Left lung (tissue), 4 donors: ENCODE measurements at regions not wholly inside any gene's neighbourhood (a gene's known extent, or its start where the extent isn't known, plus 50 kb on each side); places are given as distances from the start of the nearest gene placed in this dataset.

Experiments used
- ATAC-seq: fragments of 200-7000 bp; cut with Tn5 transposase; one replicate; pipeline ENCODE4 v1.9.1; 2020; ENCODE audit warnings: moderate library complexity
- DNase-seq, 4 donors: peaks; one replicate each; pipeline ENCODE4 v3.0.0-alpha.2; 2013 to 2020
- H3K27ac ChIP-seq, 2 donors: fragments of 200-600 bp; sonication (generic) in 1 of 2; one replicate each; pipeline versions ENCODE4 v1.5.0 to v1.8.0; 2020 to 2021
- H3K27me3 ChIP-seq, 2 donors: fragments of 200-600 bp; sonication (generic) in 1 of 2; one replicate each; pipeline versions ENCODE4 v1.5.0 to v1.8.0; 2020 to 2021
- H3K36me3 ChIP-seq, 2 donors: fragments of 200-600 bp; sonication (generic) in 1 of 2; one replicate each; pipeline versions ENCODE4 v1.5.0 to v1.8.0; 2020 to 2021
- H3K4me1 ChIP-seq, 2 donors: fragments of 200-600 bp; one replicate each; pipeline ENCODE4 v1.8.0; 2021
- H3K4me3 ChIP-seq, 2 donors: fragments of 200-600 bp; sonication (generic) in 1 of 2; one replicate each; pipeline versions ENCODE4 v1.5.0 to v1.8.0; 2020 to 2021; ENCODE audit warnings: mild to moderate bottlenecking in 1 of 2
- H3K9me3 ChIP-seq, 2 donors: fragments of 200-600 bp; sonication (generic) in 1 of 2; one replicate each; pipeline versions ENCODE4 v1.5.0 to v1.8.0; 2020 to 2021
- intact Hi-C, 2 donors: fragments of 100-400 bp; cut with DNase I; formaldehyde crosslinking; loops; one replicate each; pipeline versions ENCODE4 v1.11.2 to v1.14.2; 2022
- TF ChIP-seq, protein P1 (sequence below), 2 donors: fragments of 200-600 bp; sonication (generic) in 1 of 2; IDR thresholded peaks; one replicate each; pipeline versions ENCODE4 v1.5.0 to v1.8.0; 2021; ENCODE audit warnings: antibody characterized with exemption in 2 of 2
- donor health status: DM: no; HTN: yes; CAD: no.
- donor health status: DM: no; HTN: no; CAD: no.

DNA sequence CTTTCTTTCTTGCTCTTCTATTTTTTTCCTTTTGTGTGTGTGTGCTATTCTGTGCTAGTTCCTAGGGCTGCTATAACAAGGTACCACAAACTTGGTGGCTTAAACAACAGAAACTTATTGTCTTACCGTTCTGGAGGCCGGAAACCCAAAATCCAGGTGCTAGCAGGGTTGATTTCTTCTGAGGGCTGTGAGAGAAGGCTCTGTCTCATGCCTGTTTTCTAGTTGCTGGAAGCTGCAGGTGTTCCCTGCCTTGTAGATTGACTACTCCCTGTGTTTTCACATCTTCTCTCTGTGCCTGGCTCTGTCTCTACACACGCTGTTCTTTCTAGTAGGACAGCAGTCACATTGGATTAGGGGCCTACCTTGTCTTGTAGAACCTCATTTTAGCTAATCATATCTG, 150.9 kb upstream of the DSCAM start:
- no peaks in the 10 kb centered on the region for H3K4me1 ChIP-seq
- intact Hi-C loops, result no loop called here

DNA sequence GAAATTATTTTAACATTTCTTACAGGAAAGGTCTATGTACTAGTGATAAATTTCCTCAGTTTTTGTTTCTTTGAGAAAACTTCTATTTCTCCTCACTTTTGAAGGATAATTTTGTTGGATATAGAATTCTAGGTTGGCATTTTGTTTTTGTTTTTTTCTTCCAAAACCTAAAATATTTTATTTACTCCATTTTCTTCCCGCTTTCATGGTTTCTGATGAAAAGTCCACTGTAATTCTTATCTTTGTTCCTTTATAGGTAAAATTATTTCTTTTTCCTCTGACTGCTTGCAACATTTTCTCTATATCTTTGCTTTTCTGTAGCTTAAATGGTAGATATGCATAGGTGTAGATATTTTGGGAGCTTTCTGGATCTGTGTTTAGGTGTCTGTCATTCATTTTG, 153.9 kb upstream of the DSCAM start:
- Histone ChIP-seq H3K9me3 (peaks cover 0 to 29% of the 10 kb centered on the region in 2 donors), H3K27me3 (no peaks in the 10 kb centered on the region), H3K27ac (no peak overlapping the region), H3K4me3 (no peak overlapping the region), H3K4me1 (no peaks in the 10 kb centered on the region), H3K36me3 (no peaks in the 10 kb centered on the region)
- no peak for ATAC-seq
- DNase-seq, result no peak
- intact Hi-C loops, result no loop called here
- TF ChIP-seq, protein P1, sequence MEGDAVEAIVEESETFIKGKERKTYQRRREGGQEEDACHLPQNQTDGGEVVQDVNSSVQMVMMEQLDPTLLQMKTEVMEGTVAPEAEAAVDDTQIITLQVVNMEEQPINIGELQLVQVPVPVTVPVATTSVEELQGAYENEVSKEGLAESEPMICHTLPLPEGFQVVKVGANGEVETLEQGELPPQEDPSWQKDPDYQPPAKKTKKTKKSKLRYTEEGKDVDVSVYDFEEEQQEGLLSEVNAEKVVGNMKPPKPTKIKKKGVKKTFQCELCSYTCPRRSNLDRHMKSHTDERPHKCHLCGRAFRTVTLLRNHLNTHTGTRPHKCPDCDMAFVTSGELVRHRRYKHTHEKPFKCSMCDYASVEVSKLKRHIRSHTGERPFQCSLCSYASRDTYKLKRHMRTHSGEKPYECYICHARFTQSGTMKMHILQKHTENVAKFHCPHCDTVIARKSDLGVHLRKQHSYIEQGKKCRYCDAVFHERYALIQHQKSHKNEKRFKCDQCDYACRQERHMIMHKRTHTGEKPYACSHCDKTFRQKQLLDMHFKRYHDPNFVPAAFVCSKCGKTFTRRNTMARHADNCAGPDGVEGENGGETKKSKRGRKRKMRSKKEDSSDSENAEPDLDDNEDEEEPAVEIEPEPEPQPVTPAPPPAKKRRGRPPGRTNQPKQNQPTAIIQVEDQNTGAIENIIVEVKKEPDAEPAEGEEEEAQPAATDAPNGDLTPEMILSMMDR (IDR thresholded peaks at IDR 0.05), result no peak

More for the DNA sequence above, 150.9 kb upstream of the DSCAM start:
- Histone ChIP-seq H3K27ac (no peak overlapping the region), H3K4me3 (no peak overlapping the region), H3K9me3 (peaks cover 0 to 27% of the 10 kb centered on the region in 2 donors), H3K36me3 (no peaks in the 10 kb centered on the region), H3K27me3 (no peaks in the 10 kb centered on the region)
- TF ChIP-seq, protein P1 (IDR thresholded peaks at IDR 0.05), result no peak
- no peak for DNase-seq
- no peak for ATAC-seq

DNA sequence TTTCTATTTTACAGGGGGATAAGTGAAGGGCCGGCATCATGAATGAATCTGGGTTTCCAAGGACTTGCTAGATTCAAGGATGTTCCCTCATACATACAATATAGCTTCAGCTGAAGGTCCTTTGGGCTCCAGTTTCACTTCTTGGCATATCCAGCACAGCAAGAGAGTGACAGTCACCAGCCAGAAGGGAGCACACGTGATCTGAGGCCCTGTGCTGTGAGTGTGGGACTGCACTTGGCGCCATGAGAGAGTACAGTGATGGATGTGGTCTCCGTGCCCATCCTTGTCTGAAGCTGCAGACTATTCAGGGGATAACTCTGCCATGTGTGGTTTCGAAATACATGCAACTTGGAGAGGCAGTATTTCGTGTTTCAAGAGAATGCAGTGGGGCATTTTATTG, 159.7 kb upstream of the DSCAM start:
- no peaks in the 10 kb centered on the region for H3K36me3 ChIP-seq
- peaks cover 0 to 9% of the 10 kb centered on the region in 2 donors for H3K27me3 ChIP-seq
- H3K4me3 ChIP-seq, result no peak overlapping the region
- ATAC-seq, result no peak
- no peak for DNase-seq
- TF ChIP-seq, protein P1 (IDR thresholded peaks at IDR 0.05), result no peak
- H3K9me3 ChIP-seq, result peaks cover 0 to 2% of the 10 kb centered on the region in 2 donors
- no peak overlapping the region for H3K27ac ChIP-seq
- no peaks in the 10 kb centered on the region for H3K4me1 ChIP-seq
- intact Hi-C loops, result no loop called here

DNA sequence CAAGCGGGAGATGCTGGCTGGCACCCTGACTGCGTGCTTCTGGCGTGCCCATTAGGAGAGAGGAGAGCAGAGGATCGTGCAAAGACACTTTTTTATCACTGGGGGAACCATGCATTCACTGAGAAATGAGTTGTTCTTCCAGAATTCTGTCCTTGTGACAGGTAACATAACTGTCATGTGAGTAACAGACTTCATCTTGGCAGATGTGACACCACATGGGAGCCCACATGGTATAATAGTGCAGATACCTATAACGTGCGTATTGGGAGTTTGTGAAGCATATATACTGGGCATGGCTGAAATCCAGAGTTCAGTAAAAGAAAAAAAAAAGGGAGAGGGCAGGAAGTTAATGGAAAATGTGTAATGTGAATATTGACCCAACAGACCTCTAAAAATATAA, 159.6 kb upstream of the BACE2 start:
- H3K27ac ChIP-seq, result no peak overlapping the region
- intact Hi-C loops, result no loop called here

DNA sequence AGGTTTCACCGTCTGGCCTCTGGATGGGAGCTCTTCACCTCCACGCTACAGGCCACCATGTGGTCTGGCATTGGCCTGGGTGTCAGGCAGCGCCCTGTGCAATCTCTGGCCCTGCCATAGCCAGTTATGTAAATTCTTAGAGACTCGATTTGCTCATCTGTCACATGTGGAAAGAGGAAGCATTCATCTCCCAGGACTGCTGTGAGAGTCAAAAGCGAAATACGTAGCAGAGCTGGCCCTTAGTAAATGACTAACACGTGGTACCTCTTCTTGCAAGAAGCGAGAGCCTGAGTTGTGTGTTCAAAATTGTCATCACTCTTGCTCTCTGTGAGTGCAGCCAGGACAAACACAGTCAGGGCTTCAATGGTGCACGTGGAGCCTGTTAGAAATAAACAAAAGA, 159.0 kb upstream of the BACE2 start:
- H3K4me3 ChIP-seq, result no peak overlapping the region
- DNase-seq (no peak), ATAC-seq (peak; percentile 53)
- no peak overlapping the region for H3K27ac ChIP-seq
- intact Hi-C loops, result no loop called here
- TF ChIP-seq, protein P1 (IDR thresholded peaks at IDR 0.05), result no peak
- no peaks in the 10 kb centered on the region for H3K36me3 ChIP-seq
- H3K27me3 ChIP-seq, result peaks cover 0 to 9% of the 10 kb centered on the region in 2 donors
- peaks cover 0 to under 1% of the 10 kb centered on the region in 2 donors for H3K9me3 ChIP-seq
- H3K4me1 ChIP-seq, result no peaks in the 10 kb centered on the region

More for the DNA sequence above, 159.6 kb upstream of the BACE2 start:
- H3K4me3 ChIP-seq, result no peak overlapping the region
- peaks cover 0 to 9% of the 10 kb centered on the region in 2 donors for H3K27me3 ChIP-seq
- H3K9me3 ChIP-seq, result peaks cover 0 to 2% of the 10 kb centered on the region in 2 donors
- no peak for DNase-seq
- TF ChIP-seq, protein P1 (IDR thresholded peaks at IDR 0.05), result no peak
- no peak for ATAC-seq
- no peaks in the 10 kb centered on the region for H3K36me3 ChIP-seq
- no peaks in the 10 kb centered on the region for H3K4me1 ChIP-seq
